Gastroesophageal sphincter (tissue), 4 donors: ENCODE measurements at regions not wholly inside any gene's neighbourhood (a gene's known extent, or its start where the extent isn't known, plus 50 kb on each side); places are given as distances from the start of the nearest gene placed in this dataset.

Source experiments
- ATAC-seq: fragments of 150-250 bp; one replicate; pipeline ENCODE4 v1.9.1; 2016; ENCODE audit warnings: mild to moderate bottlenecking, moderate library complexity
- H3K27ac ChIP-seq, 4 donors: fragments of 200-600 bp; sonication (generic) in 3 of 4; 1 replicate in 3 of 4; 2 replicates in 1 of 4; pipeline ENCODE4 v1.5.1; 2016 to 2019
- H3K27me3 ChIP-seq: fragments of 200-600 bp; sonication (generic); one replicate; pipeline ENCODE4 v1.5.1; 2019
- H3K36me3 ChIP-seq, 2 donors: fragments of 200-600 bp; sonication (generic); one replicate each; pipeline ENCODE4 v1.5.1; 2019; ENCODE audit warnings: control low read depth in 1 of 2
- H3K4me1 ChIP-seq, 3 donors: fragments of 200-600 bp; sonication (generic); 1 replicate in 2 of 3; 2 replicates in 1 of 3; pipeline ENCODE4 v1.5.1; 2016 to 2019; ENCODE audit warnings: control low read depth in 2 of 3
- H3K4me3 ChIP-seq, 2 donors: fragments of 200-600 bp; sonication (generic); one replicate each; pipeline ENCODE4 v1.5.1; 2019; ENCODE audit warnings: mild to moderate bottlenecking in 1 of 2, moderate library complexity in 1 of 2
- H3K9me3 ChIP-seq, 3 donors: fragments of 200-600 bp; sonication (generic); one replicate each; pipeline ENCODE4 v1.5.1; 2017 to 2019; ENCODE audit warnings: control low read depth in 2 of 3
- EP300 ChIP-seq: sonication (generic); formaldehyde crosslinking; IDR thresholded peaks from one replicate; pipeline ENCODE4 v1.6.1; 2017; ENCODE audit warnings: antibody characterized with exemption, mild to moderate bottlenecking
- POLR2A ChIP-seq, 2 donors: fragments of 450-650 bp; IDR thresholded peaks; one replicate each; pipeline ENCODE4 v1.6.1; 2017; ENCODE audit warnings: antibody characterized with exemption in 2 of 2, mild to moderate bottlenecking in 2 of 2, moderate library complexity in 1 of 2
- POLR2AphosphoS5 ChIP-seq: sonication (generic); formaldehyde crosslinking; IDR thresholded peaks from one replicate; pipeline ENCODE4 v1.6.1; 2017; ENCODE audit warnings: antibody characterized with exemption
- WGBS, 2 donors: methylation state at CpG; one replicate each; pipeline ENCODE4 v1.1.5; 2018; ENCODE audit warnings: low coverage in 1 of 2; 5-methylcytosine and 5-hydroxymethylcytosine counted together
- TF ChIP-seq, protein P1 (sequence below), 4 experiments: fragments of 200-600 bp in 2 of 4; fragments of 450-650 bp in 2 of 4; sonication (generic) in 1 of 4; IDR thresholded peaks; one replicate each; pipeline ENCODE4 v1.5.1; 2017 to 2019; ENCODE audit warnings: antibody characterized with exemption in 4 of 4, mild to moderate bottlenecking in 2 of 4, moderate library complexity in 2 of 4

- no peak overlapping the region for H3K27ac ChIP-seq
- no peaks in the 10 kb centered on the region for H3K9me3 ChIP-seq
- ATAC-seq, result no peak
- H3K4me1 ChIP-seq, result peaks cover 0 to 6% (median 0%) of the 10 kb centered on the region in 3 donors
- no peak overlapping the region for H3K4me3 ChIP-seq
- WGBS, 2 donors, result 49 to 79% methylated on average over 2 of the region's 2 CpGs
- no peaks in the 10 kb centered on the region for H3K27me3 ChIP-seq
- H3K36me3 ChIP-seq, result no peaks in the 10 kb centered on the region
- TF ChIP-seq POLR2A (IDR thresholded peaks at IDR 0.05), result no peak
- no peak for TF ChIP-seq EP300
- no peak for TF ChIP-seq POLR2AphosphoS5
- TF ChIP-seq, protein P1, sequence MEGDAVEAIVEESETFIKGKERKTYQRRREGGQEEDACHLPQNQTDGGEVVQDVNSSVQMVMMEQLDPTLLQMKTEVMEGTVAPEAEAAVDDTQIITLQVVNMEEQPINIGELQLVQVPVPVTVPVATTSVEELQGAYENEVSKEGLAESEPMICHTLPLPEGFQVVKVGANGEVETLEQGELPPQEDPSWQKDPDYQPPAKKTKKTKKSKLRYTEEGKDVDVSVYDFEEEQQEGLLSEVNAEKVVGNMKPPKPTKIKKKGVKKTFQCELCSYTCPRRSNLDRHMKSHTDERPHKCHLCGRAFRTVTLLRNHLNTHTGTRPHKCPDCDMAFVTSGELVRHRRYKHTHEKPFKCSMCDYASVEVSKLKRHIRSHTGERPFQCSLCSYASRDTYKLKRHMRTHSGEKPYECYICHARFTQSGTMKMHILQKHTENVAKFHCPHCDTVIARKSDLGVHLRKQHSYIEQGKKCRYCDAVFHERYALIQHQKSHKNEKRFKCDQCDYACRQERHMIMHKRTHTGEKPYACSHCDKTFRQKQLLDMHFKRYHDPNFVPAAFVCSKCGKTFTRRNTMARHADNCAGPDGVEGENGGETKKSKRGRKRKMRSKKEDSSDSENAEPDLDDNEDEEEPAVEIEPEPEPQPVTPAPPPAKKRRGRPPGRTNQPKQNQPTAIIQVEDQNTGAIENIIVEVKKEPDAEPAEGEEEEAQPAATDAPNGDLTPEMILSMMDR (IDR thresholded peaks at IDR 0.05), result no peak
These were observed 242.1 kb upstream of the NUDT12 start for GRCh38 chr5:103804711-103805110.

DNA sequence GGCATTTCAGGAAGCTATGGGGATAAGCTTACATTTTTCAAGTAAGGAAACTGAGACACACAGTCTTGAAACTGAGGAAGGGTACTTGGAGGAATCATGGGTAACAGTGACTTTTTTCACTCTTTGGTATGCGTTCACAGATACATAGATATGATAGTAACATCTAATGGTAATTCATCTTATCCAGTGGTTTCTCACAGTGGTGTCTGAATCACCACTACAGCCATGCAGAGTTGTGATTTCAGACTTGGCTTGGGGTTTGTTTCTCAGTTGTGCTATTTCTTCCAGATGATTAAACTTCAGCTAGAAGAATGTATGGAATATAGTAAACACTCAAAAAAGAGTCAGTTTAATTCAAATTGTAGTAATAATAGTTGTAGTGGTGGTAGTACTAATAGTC is 239.1 kb upstream of the NUDT12 start:
- H3K27ac ChIP-seq, result no peak overlapping the region
- H3K4me3 ChIP-seq, result no peak overlapping the region
- TF ChIP-seq EP300 (no peak), POLR2AphosphoS5 (no peak), POLR2A (IDR thresholded peaks at IDR 0.05) (no peak)
- TF ChIP-seq, protein P1 (IDR thresholded peaks at IDR 0.05), result no peak
- no peaks in the 10 kb centered on the region for H3K9me3 ChIP-seq
- H3K27me3 ChIP-seq, result no peaks in the 10 kb centered on the region
- H3K36me3 ChIP-seq, result no peaks in the 10 kb centered on the region
- peaks cover 0 to 6% (median 0%) of the 10 kb centered on the region in 3 donors for H3K4me1 ChIP-seq
- WGBS, 2 donors, result 56 to 86% methylated on average over 1 of the region's 1 CpG
- no peak for ATAC-seq

- peaks cover 0 to 6% (median 0%) of the 10 kb centered on the region in 3 donors for H3K4me1 ChIP-seq
- H3K9me3 ChIP-seq, result no peaks in the 10 kb centered on the region
- no peaks in the 10 kb centered on the region for H3K36me3 ChIP-seq
- 39 to 42% methylated on average over 2 of the region's 2 CpGs for WGBS, 2 donors
- no peak overlapping the region for H3K4me3 ChIP-seq
- no peak for TF ChIP-seq EP300
- no peak for TF ChIP-seq POLR2AphosphoS5
- TF ChIP-seq, protein P1 (IDR thresholded peaks at IDR 0.05), result no peak
- TF ChIP-seq POLR2A (IDR thresholded peaks at IDR 0.05), result no peak
- no peak for ATAC-seq
- no peaks in the 10 kb centered on the region for H3K27me3 ChIP-seq
- no peak overlapping the region for H3K27ac ChIP-seq
These were observed 238.3 kb upstream of the NUDT12 start for GRCh38 chr5:103800741-103801495.

GRCh38 chr5:103793595-103794182 is 231.1 kb upstream of the NUDT12 start:
- H3K27me3 ChIP-seq, result no peaks in the 10 kb centered on the region
- H3K4me1 ChIP-seq, result no peaks in the 10 kb centered on the region
- H3K4me3 ChIP-seq, result no peak overlapping the region
- TF ChIP-seq POLR2AphosphoS5 (no peak), POLR2A (IDR thresholded peaks at IDR 0.05) (no peak), EP300 (no peak)
- TF ChIP-seq, protein P1 (IDR thresholded peaks at IDR 0.05), result no peak
- peaks cover 0 to 50% (median 0%) of the 10 kb centered on the region in 3 donors for H3K9me3 ChIP-seq
- no peak for ATAC-seq
- H3K36me3 ChIP-seq, result no peaks in the 10 kb centered on the region
- H3K27ac ChIP-seq, result no peak overlapping the region

GRCh38 chr5:103785569-103785968 is 223.0 kb upstream of the NUDT12 start:
- WGBS, 2 donors, result 36 to 64% methylated on average over 2 of the region's 2 CpGs
- no peak for ATAC-seq
- TF ChIP-seq EP300, result no peak
- TF ChIP-seq, protein P1 (IDR thresholded peaks at IDR 0.05), result no peak
- no peak for TF ChIP-seq POLR2A (IDR thresholded peaks at IDR 0.05)
- no peak for TF ChIP-seq POLR2AphosphoS5

More at GRCh38 chr5:103785569-103785968, 223.0 kb upstream of the NUDT12 start:
- Histone ChIP-seq H3K4me3 (no peak overlapping the region), H3K27me3 (no peaks in the 10 kb centered on the region), H3K4me1 (no peaks in the 10 kb centered on the region), H3K9me3 (peaks cover 0 to 10% (median 0%) of the 10 kb centered on the region in 3 donors), H3K27ac (no peak overlapping the region), H3K36me3 (no peaks in the 10 kb centered on the region)
